ENCODE measurements at regions not wholly inside any gene's neighbourhood (a gene's known extent, or its start where the extent isn't known, plus 50 kb on each side); places are given as distances from the start of the nearest gene placed in this dataset.

- CTCF ChIA-PET, result interaction anchor here (1.2 kb wide), 1 partner anchor 92 kb away, joined by 4 read pairs; no protein-coding TSS in a partner anchor
- no peak overlapping the region for H3K4me3 ChIP-seq
- H2AFZ ChIP-seq (ENCODE audit: control insufficient read depth, low read depth, low read length), result no peak overlapping the region
- no peaks in the 10 kb centered on the region; a peak in 1 of 4 replicates for H3K27me3 ChIP-seq (replicated peaks in 1 of 2; ENCODE audit: control insufficient read depth in 2 of 2, insufficient read depth in 2 of 2, low read length in 1 of 2)
- RAD21 ChIA-PET (ENCODE audit: unreplicated experiment), result no interaction called here
- intact Hi-C loops (cut with micrococcal nuclease; ENCODE audit: unreplicated experiment) (no loop called here), in situ Hi-C loops (cut with MboI) (no loop called here)
- H3K9me3 ChIP-seq (replicated peaks; ENCODE audit: control insufficient read depth, insufficient read depth, low read length), result no peaks in the 10 kb centered on the region
- SMC1A ChIA-PET (ENCODE audit: uncharacterized antibody, unreplicated experiment), result interaction anchor here (2.1 kb wide), 1 partner anchor 9 kb away, joined by 9 read pairs; no protein-coding TSS in a partner anchor
- BruUV-seq (replicated peaks), result no TSS peak
- H3K79me2 ChIP-seq (ENCODE audit: control insufficient read depth, insufficient read depth, low read length), result no peaks in the 10 kb centered on the region
- DNase-seq (ENCODE audit: low read depth, low spot score) (no peak), FAIRE-seq (no peak), ATAC-seq (no peak)
- POLR2A ChIA-PET, result interaction anchor here (0.6 kb wide), 1 partner anchor 224 kb away, joined by 3 read pairs; no protein-coding TSS in a partner anchor
- H3K4me2 ChIP-seq (ENCODE audit: control insufficient read depth, insufficient read depth), result no peak overlapping the region
- no peaks in the 10 kb centered on the region for H3K4me1 ChIP-seq (ENCODE audit: control insufficient read depth, insufficient read depth, low read length)
- H3K36me3 ChIP-seq (ENCODE audit: control insufficient read depth in 2 of 2, insufficient read depth in 2 of 2, low read length in 1 of 2), result no peaks in the 10 kb centered on the region
- 19% methylated on average over 4 of the region's 4 CpGs for WGBS (ENCODE audit: insufficient coverage, insufficient replicate concordance, low lambda C conversion rate, missing lambda C conversion rate)
- H3K27ac ChIP-seq (ENCODE audit: control insufficient read depth, insufficient read depth), result no peak overlapping the region
- no peaks in the 10 kb centered on the region for H4K20me1 ChIP-seq (ENCODE audit: control insufficient read depth, insufficient read depth)
- H3K9ac ChIP-seq (ENCODE audit: control insufficient read depth, insufficient read depth, low read length), result no peak overlapping the region
- no peak for TF ChIP-seq ZBTB4 (CRISPR knock-in tag; IDR thresholded peaks at IDR 0.05)
- TF ChIP-seq MEF2A (IDR thresholded peaks at IDR 0.05; ENCODE audit: insufficient read depth, low read depth, low read length), result no peak
- TF ChIP-seq YBX1 (IDR thresholded peaks at IDR 0.05), result no peak
- no peak for TF ChIP-seq HDAC2 (IDR thresholded peaks at IDR 0.05)
- TF ChIP-seq NBN (IDR thresholded peaks at IDR 0.05), result no peak
- TF ChIP-seq IRF3 (IDR thresholded peaks at IDR 0.05), result no peak
- no peak for TF ChIP-seq ASH2L (IDR thresholded peaks at IDR 0.05; ENCODE audit: borderline replicate concordance, low read depth)
- no peak for TF ChIP-seq JUND (IDR thresholded peaks at IDR 0.05; ENCODE audit: low read depth, low read length)
- TF ChIP-seq CREB1 (IDR thresholded peaks at IDR 0.05; ENCODE audit: low read depth), result no peak
- TF ChIP-seq E4F1 (IDR thresholded peaks at IDR 0.05; ENCODE audit: borderline replicate concordance, partially characterized antibody), result no peak
- TF ChIP-seq PRDM15 (CRISPR knock-in tag; IDR thresholded peaks at IDR 0.05), result no peak
- no peak for TF ChIP-seq TARDBP (IDR thresholded peaks at IDR 0.05; ENCODE audit: borderline replicate concordance)
- no peak for TF ChIP-seq BACH1 (IDR thresholded peaks at IDR 0.05; ENCODE audit: borderline replicate concordance)
- no peak for TF ChIP-seq IRF5 (IDR thresholded peaks at IDR 0.05; ENCODE audit: borderline replicate concordance)
These were observed 95.1 kb downstream of the VEGFA start for GRCh38 chr6:43865086-43865485.
